ENCODE measurements at regions not wholly inside any gene's neighbourhood (a gene's known extent, or its start where the extent isn't known, plus 50 kb on each side); places are given as distances from the start of the nearest gene placed in this dataset.

- TF ChIP-seq CTCF (IDR thresholded peaks at IDR 0.05) = no peak
- Histone ChIP-seq H3K9ac (no peak overlapping the region), H3K27ac (no peak overlapping the region), H3K27me3 (ENCODE audit: control insufficient read depth, insufficient read depth, low read length) (no peaks in the 10 kb centered on the region), H3K36me3 (ENCODE audit: control insufficient read depth, insufficient read depth, low read length) (no peaks in the 10 kb centered on the region), H3K4me2 (ENCODE audit: low read length) (no peak overlapping the region), H3K4me3 (ENCODE audit: low read depth, low read length) (no peak overlapping the region), H3K79me2 (no peaks in the 10 kb centered on the region), H2AFZ (no peak overlapping the region), H3K9me3 (ENCODE audit: control insufficient read depth, low read length) (no peaks in the 10 kb centered on the region), H3K4me1 (no peaks in the 10 kb centered on the region)
These were observed 80.3 kb upstream of the CDCA7L start for GRCh38 chr7:22025983-22026382.

GRCh38 chr7:22025075-22025474 lies 79.4 kb upstream of the CDCA7L start:
- H3K36me3 ChIP-seq (ENCODE audit: control insufficient read depth, insufficient read depth, low read length) = no peaks in the 10 kb centered on the region
- H3K4me2 ChIP-seq (ENCODE audit: low read length) = no peak overlapping the region
- H3K27ac ChIP-seq = no peak overlapping the region
- H3K9ac ChIP-seq = no peak overlapping the region
- TF ChIP-seq CTCF (IDR thresholded peaks at IDR 0.05) = no peak
- no peaks in the 10 kb centered on the region for H3K9me3 ChIP-seq (ENCODE audit: control insufficient read depth, low read length)
- H3K27me3 ChIP-seq (ENCODE audit: control insufficient read depth, insufficient read depth, low read length) = no peaks in the 10 kb centered on the region
- no peak overlapping the region for H2AFZ ChIP-seq
- H3K4me3 ChIP-seq (ENCODE audit: low read depth, low read length) = no peak overlapping the region
- no peaks in the 10 kb centered on the region for H3K4me1 ChIP-seq
- H3K79me2 ChIP-seq = no peaks in the 10 kb centered on the region

GRCh38 chr7:22019931-22020330 lies 74.2 kb upstream of the CDCA7L start:
- Histone ChIP-seq H3K27me3 (ENCODE audit: control insufficient read depth, insufficient read depth, low read length) (no peaks in the 10 kb centered on the region), H3K4me2 (ENCODE audit: low read length) (no peak overlapping the region), H3K9ac (no peak overlapping the region), H3K79me2 (no peaks in the 10 kb centered on the region), H3K4me1 (no peaks in the 10 kb centered on the region), H2AFZ (no peak overlapping the region), H3K9me3 (ENCODE audit: control insufficient read depth, low read length) (no peaks in the 10 kb centered on the region), H3K4me3 (ENCODE audit: low read depth, low read length) (no peak overlapping the region), H3K36me3 (ENCODE audit: control insufficient read depth, insufficient read depth, low read length) (no peaks in the 10 kb centered on the region), H3K27ac (no peak overlapping the region)
- TF ChIP-seq CTCF (IDR thresholded peaks at IDR 0.05) = no peak

GRCh38 chr7:22016507-22016906 lies 70.8 kb upstream of the CDCA7L start:
- no peaks in the 10 kb centered on the region for H3K36me3 ChIP-seq (ENCODE audit: control insufficient read depth, insufficient read depth, low read length)
- no peak overlapping the region for H3K27ac ChIP-seq
- H3K4me1 ChIP-seq = no peaks in the 10 kb centered on the region
- no peaks in the 10 kb centered on the region for H3K27me3 ChIP-seq (ENCODE audit: control insufficient read depth, insufficient read depth, low read length)
- no peak overlapping the region for H2AFZ ChIP-seq
- H3K79me2 ChIP-seq = no peaks in the 10 kb centered on the region
- H3K4me2 ChIP-seq (ENCODE audit: low read length) = no peak overlapping the region
- H3K9me3 ChIP-seq (ENCODE audit: control insufficient read depth, low read length) = no peaks in the 10 kb centered on the region
- no peak overlapping the region for H3K9ac ChIP-seq
- no peak for TF ChIP-seq CTCF (IDR thresholded peaks at IDR 0.05)
- no peak overlapping the region for H3K4me3 ChIP-seq (ENCODE audit: low read depth, low read length)

GRCh38 chr7:22013711-22014110 lies 68.0 kb upstream of the CDCA7L start:
- Histone ChIP-seq H3K9me3 (ENCODE audit: control insufficient read depth, low read length) (no peaks in the 10 kb centered on the region), H3K27ac (no peak overlapping the region), H3K36me3 (ENCODE audit: control insufficient read depth, insufficient read depth, low read length) (no peaks in the 10 kb centered on the region), H3K9ac (no peak overlapping the region), H3K27me3 (ENCODE audit: control insufficient read depth, insufficient read depth, low read length) (no peaks in the 10 kb centered on the region), H3K79me2 (no peaks in the 10 kb centered on the region), H3K4me2 (ENCODE audit: low read length) (no peak overlapping the region), H3K4me1 (no peaks in the 10 kb centered on the region), H3K4me3 (ENCODE audit: low read depth, low read length) (no peak overlapping the region), H2AFZ (no peak overlapping the region)
- no peak for TF ChIP-seq CTCF (IDR thresholded peaks at IDR 0.05)

All from parathyroid adenoma (tissue), 2 donors.